GM12891 (cell line): ENCODE measurements at regions not wholly inside any gene's neighbourhood (a gene's known extent, or its start where the extent isn't known, plus 50 kb on each side); places are given as distances from the start of the nearest gene placed in this dataset.

Experiments used
- DNase-seq: peaks from one replicate; pipeline ENCODE4 v3.0.0; 2011; ENCODE audit warnings: low spot score; ENCODE audit not compliant: insufficient read length
- FAIRE-seq: peaks from 2 replicates; lab custom pipeline; 2011; peaks lifted over from hg19 to GRCh38; lab: Jason Lieb, UNC
- PAX5 ChIP-seq: IDR thresholded peaks from 2 replicates; pipeline ENCODE4 v1.6.1; 2011; ENCODE audit warnings: low read length, moderate library complexity, mild to moderate bottlenecking; ENCODE audit not compliant: insufficient read depth, severe bottlenecking
- POLR2A ChIP-seq: IDR thresholded peaks from 2 replicates; pipeline ENCODE4 v1.6.1; 2011; ENCODE audit warnings: low read depth, low read length, control low read depth
- POLR2AphosphoS5 ChIP-seq: IDR thresholded peaks from 2 replicates; pipeline ENCODE4 v1.6.1; 2011; ENCODE audit warnings: low read depth, low read length, control low read depth
- POU2F2 ChIP-seq: IDR thresholded peaks from 2 replicates; pipeline ENCODE4 v1.6.1; 2011; ENCODE audit warnings: low read depth, mild to moderate bottlenecking, control low read depth, low read length, moderate library complexity
- SPI1 ChIP-seq: IDR thresholded peaks from 2 replicates; pipeline ENCODE4 v1.6.1; 2011; ENCODE audit warnings: low read depth, low read length, control low read depth
- TAF1 ChIP-seq: IDR thresholded peaks from 2 replicates; pipeline ENCODE4 v1.6.1; 2011; ENCODE audit warnings: low read depth, low read length, control low read depth

DNA sequence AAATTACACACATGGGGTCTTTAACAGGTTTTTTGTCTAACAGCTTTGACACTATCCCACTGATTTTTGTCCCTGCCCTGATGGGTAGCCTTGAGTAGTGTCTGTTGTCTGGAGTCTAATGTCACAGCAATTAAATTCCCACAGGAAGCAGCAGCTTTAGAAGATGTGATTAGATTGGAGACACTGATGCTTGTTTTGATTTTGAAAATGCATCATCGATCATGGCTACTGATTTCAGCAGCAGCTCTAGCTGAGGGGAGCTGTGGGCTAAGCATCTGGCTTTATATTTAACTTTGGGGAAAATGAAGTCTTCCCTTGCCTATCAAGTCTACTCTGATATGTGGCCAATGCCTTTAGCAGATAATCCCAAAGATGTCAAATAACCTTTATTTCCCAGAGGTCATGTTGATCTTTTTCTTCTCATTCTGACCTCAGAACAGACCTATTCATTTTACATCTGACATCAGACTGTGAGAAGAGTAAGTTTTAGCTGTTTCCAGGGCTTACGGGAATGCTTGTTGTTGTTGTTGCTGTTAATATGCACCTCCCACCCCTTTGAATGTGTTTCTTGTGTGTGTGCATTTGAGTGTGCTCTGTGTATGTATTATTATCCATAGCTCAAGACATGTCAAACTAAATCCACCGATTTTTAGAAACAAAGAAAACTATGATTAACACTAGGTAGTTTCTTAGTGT lies 704.9 kb upstream of the NUDT12 start:
- FAIRE-seq, result no peak
- TF ChIP-seq PAX5, result no peak
- no peak for TF ChIP-seq TAF1
- TF ChIP-seq SPI1, result no peak
- no peak for TF ChIP-seq POU2F2
- TF ChIP-seq POLR2A, result no peak
- TF ChIP-seq POLR2AphosphoS5, result no peak

DNA sequence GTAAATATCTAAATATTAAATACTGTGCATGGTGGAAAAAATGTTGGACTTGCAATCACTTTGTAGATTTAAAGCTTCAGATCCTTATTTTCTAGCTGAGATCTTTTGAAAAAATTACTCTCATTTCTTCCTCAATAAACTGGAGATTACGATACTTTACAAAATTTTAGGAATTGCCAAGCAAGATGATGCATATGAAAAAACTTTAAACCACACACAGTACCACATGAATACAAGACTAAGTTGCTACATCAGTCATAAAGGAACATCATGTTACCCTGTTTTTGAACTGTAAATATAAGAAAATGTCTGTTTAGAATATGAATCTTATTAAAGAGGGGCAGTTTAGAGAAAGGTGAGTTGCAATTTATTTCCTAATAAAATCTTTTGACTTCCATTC lies 703.6 kb upstream of the NUDT12 start:
- no peak for TF ChIP-seq POLR2A
- TF ChIP-seq POU2F2, result no peak
- no peak for TF ChIP-seq TAF1
- TF ChIP-seq POLR2AphosphoS5, result no peak
- TF ChIP-seq SPI1, result no peak
- TF ChIP-seq PAX5, result no peak
- FAIRE-seq (no peak), DNase-seq (no peak)

More for the DNA sequence above, 704.9 kb upstream of the NUDT12 start:
- no peak for DNase-seq

DNA sequence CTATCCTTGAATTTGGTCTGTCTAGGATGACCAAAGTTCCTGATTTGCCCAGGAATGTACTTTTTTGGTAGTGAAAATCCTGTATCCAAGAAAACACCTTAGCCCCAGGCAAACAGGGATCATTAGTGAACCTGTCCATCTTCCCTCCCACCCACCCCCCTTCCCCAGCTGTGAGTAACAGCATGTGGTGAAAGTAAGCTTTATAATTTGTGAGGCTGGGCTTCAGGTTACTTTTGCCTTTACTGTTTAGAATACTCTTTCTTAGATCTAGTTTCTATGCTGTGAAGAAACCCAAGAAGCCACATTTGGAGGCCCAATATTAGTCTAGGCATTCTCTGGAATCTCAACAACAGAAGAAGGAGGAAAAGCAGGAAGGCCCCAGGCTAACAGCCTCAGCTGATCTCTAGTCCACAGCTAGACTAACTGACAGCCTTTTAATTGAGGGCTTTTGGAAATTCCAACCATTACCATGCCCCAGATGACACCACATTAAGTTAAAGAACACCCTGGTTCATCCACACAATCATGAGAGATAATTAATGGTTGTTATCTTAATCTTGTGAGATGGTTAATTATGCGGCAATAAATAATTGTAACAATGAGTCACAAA lies 703.0 kb upstream of the NUDT12 start:
- no peak for DNase-seq
- FAIRE-seq, result no peak
- TF ChIP-seq POLR2AphosphoS5 (no peak), POU2F2 (no peak), PAX5 (no peak), TAF1 (no peak), POLR2A (no peak), SPI1 (no peak)

DNA sequence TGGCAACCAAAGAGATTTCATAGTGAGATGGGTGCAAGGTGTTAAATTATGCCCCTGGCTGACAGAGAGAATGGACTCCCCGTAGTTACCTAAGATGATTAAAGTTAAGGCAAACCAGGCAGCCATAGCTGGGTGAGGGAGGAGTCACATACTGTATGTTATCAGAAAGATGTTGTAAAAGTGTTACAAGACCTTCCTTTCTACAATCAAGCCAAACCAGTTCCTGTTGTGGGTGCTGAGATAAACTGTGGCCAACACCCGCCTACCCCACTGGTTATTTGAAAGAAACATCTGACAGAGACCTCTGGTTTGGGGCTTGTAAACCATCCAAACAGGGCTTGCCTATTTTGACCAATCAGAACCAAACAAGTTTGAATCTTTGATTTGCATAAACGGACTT lies 684.7 kb upstream of the NUDT12 start:
- no peak for FAIRE-seq
- TF ChIP-seq TAF1, result no peak
- no peak for TF ChIP-seq SPI1
- TF ChIP-seq PAX5, result no peak
- no peak for TF ChIP-seq POU2F2
- no peak for TF ChIP-seq POLR2AphosphoS5
- no peak for TF ChIP-seq POLR2A
- DNase-seq, result no peak

DNA sequence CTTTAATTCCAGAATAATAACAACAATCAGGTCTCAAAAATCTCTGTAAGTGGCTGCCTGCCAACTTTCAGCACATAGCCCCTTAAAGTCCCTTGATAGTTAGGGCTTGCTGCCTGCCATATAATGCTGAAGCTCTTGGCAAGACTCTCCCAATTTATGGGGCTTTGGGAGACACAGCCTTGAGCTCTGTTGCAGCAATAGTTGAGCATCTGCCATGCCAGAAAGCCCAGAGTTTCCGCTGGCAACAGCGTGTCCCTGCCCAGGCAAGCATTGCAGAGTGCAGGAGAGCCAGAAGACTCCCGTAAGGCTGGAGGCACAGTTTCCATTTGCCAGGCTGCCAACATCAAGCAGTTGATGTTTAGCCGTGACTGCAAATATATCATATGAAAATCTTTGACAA lies 678.5 kb upstream of the NUDT12 start:
- FAIRE-seq (no peak), DNase-seq (no peak)
- TF ChIP-seq PAX5, result no peak
- no peak for TF ChIP-seq POU2F2
- no peak for TF ChIP-seq POLR2A

DNA sequence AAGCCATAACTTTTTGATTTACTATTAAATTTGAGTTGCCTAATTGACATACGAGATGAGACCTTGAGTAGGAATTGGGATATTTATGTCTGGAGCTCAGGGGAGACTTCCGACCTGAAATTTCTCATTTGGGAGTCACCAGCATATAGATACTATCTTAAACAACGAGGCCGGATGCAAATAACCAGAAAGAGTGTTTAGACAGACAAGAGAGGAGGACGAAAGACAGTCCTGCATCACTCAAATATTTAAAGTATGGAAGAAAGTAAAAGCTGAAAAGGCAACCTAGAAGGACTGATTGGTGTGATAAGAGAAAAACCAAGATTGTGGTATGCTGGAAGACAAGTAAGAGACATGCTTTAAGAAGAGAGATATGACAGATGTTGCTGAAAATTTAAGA lies 675.0 kb upstream of the NUDT12 start:
- no peak for FAIRE-seq

DNA sequence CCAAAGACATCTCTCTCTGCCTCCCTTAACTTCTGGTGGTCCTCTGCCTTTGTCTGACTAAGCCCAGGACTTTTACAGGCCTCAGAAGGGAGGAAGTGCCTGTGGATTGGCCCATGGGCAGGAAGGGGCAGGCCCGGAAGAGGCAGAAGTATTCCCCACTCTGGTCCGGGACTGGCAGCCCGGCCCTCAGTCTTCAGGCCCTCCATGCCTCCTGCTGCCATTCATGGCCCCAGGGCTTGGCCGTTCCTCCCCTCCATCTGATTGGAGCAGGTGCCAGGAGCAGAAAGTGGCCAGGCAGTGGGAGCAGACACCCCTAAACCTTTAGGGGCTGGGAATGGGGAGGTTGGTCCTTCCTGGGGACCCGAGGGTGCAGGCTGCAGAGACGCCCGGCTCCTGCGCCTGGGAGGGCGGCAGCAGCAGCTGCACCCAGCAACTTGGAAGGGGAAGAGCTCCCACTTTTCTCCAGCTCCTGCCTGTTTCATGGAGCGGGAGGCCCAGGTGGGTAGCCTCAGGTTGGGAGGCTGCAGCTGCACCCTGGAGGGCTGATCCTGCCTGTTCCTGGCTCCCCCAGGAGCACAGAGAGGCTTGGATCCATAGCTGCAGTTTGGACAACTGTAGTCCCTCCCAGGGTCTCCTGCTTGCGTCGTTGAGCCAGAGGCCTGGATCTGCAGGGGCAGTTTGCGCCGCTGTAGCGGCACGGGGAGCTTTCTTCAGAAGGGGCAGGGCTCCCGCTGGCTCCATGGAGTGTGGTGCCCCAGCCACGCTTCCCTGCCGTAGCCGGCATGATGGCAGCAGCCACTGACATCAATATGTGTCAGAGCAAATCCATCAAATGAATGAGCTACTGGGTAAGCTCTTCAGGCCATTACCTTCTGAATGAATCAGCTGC lies 661.5 kb upstream of the NUDT12 start:
- DNase-seq, result no peak
- TF ChIP-seq SPI1 (no peak), POLR2AphosphoS5 (no peak), POLR2A (no peak), TAF1 (no peak), POU2F2 (no peak), PAX5 (no peak)
- FAIRE-seq, result no peak

More for the DNA sequence above, 675.0 kb upstream of the NUDT12 start:
- TF ChIP-seq POLR2A, result no peak
- no peak for DNase-seq

DNA sequence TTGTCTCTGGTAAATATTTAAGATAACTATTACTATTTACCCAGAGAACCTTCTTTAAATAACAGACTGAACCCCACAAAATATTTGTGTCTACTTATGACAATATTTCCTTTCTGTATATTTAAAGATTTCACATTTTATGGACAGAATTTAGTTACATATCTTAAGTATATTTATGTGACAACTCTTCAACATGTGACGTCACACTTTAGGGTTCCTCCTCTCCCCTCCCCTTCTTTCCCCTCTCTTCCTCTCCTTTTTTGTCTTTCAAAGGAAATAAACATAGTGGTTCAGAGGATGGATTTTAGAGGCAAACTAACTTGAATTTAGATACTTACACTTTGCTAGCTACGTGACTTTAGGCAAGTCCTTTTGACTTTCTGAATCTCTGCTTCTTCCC lies 655.6 kb upstream of the NUDT12 start:
- FAIRE-seq (no peak), DNase-seq (no peak)
- TF ChIP-seq POLR2AphosphoS5 (no peak), TAF1 (no peak), POU2F2 (no peak), PAX5 (no peak), POLR2A (no peak), SPI1 (no peak)

DNA sequence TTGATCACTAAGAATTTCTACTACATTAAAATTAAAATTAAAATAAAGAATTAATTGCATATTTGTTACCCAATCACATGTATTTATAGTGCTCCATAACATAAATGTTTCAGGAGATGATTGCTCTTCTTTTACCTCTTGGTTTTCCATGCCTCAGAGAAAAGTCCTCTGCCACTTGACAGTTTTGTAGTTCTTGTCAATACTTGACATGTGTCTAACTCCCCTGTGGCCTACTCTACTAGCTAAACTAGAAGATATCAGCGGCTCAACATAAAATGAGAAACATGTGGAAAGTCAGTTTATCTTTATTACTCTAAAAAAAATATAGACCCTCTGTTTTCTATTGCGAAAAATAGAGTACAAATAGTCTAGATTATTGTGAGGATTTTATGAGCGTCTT lies 650.6 kb upstream of the NUDT12 start:
- no peak for FAIRE-seq
- TF ChIP-seq SPI1 (no peak), POLR2AphosphoS5 (no peak), POU2F2 (no peak), POLR2A (no peak), PAX5 (no peak)
- no peak for DNase-seq
